ENCODE measurements at regions not wholly inside any gene's neighbourhood (a gene's known extent, or its start where the extent isn't known, plus 50 kb on each side); places are given as distances from the start of the nearest gene placed in this dataset.
"Not testable (repeated sequence)": the region's sequence is repeated elsewhere in the genome, so short reads cannot be mapped to it uniquely, and the experiment has no call there.

GRCh38 chr17:21470422-21470821 lies 94.3 kb downstream of the KCNJ12 start:
- H3K4me3 ChIP-seq; H3K27me3 ChIP-seq; H3K36me3 ChIP-seq; H3K9me3 ChIP-seq; DNase-seq (ENCODE audit: extremely low spot score in 2 of 2); H3K27ac ChIP-seq; H3K4me1 ChIP-seq; intact Hi-C loops (cut with DNase I): not testable (repeated sequence)

GRCh38 chr17:21470861-21471260 lies 94.7 kb downstream of the KCNJ12 start:
- no peaks in the 10 kb centered on the region for H3K9me3 ChIP-seq
- TF ChIP-seq POLR2A (IDR thresholded peaks at IDR 0.05) (no peak), CTCF (IDR thresholded peaks at IDR 0.05) (no peak), POLR2AphosphoS5 (IDR thresholded peaks at IDR 0.05; ENCODE audit: insufficient read depth in 1 of 2, low read depth in 1 of 2) (no peak)
- no peaks in the 10 kb centered on the region for H3K4me1 ChIP-seq
- no peak overlapping the region for H3K27ac ChIP-seq
- H3K4me3 ChIP-seq, result no peak overlapping the region
- no peaks in the 10 kb centered on the region for H3K36me3 ChIP-seq
- H3K27me3 ChIP-seq, result no peaks in the 10 kb centered on the region
- intact Hi-C loops (cut with DNase I), result no loop called here
- DNase-seq (ENCODE audit: extremely low spot score in 2 of 2), result peak in 1 of 2 donors; percentile 18

GRCh38 chr17:21474815-21475214 lies 98.7 kb downstream of the KCNJ12 start:
- Histone ChIP-seq H3K27me3 (no peaks in the 10 kb centered on the region), H3K4me1 (no peaks in the 10 kb centered on the region), H3K9me3 (no peaks in the 10 kb centered on the region), H3K27ac (no peak overlapping the region), H3K4me3 (no peak overlapping the region), H3K36me3 (no peaks in the 10 kb centered on the region)
- DNase-seq (ENCODE audit: extremely low spot score in 2 of 2), result peak in 1 of 2 donors; percentile 52
- intact Hi-C loops (cut with DNase I), result no loop called here
- no peak for TF ChIP-seq CTCF (IDR thresholded peaks at IDR 0.05)
- TF ChIP-seq POLR2AphosphoS5 (IDR thresholded peaks at IDR 0.05; ENCODE audit: insufficient read depth in 1 of 2, low read depth in 1 of 2), result no peak
- TF ChIP-seq POLR2A (IDR thresholded peaks at IDR 0.05), result no peak

GRCh38 chr17:21475571-21475970 lies 99.4 kb downstream of the KCNJ12 start:
- no peak for TF ChIP-seq POLR2A (IDR thresholded peaks at IDR 0.05)
- no peak for TF ChIP-seq POLR2AphosphoS5 (IDR thresholded peaks at IDR 0.05; ENCODE audit: insufficient read depth in 1 of 2, low read depth in 1 of 2)
- TF ChIP-seq CTCF (IDR thresholded peaks at IDR 0.05), result no peak
- no peak overlapping the region for H3K4me3 ChIP-seq
- no peaks in the 10 kb centered on the region for H3K27me3 ChIP-seq
- intact Hi-C loops (cut with DNase I), result no loop called here
- H3K27ac ChIP-seq, result no peak overlapping the region
- H3K9me3 ChIP-seq, result no peaks in the 10 kb centered on the region
- no peak for DNase-seq (ENCODE audit: extremely low spot score in 2 of 2)
- no peaks in the 10 kb centered on the region for H3K4me1 ChIP-seq
- no peaks in the 10 kb centered on the region for H3K36me3 ChIP-seq

GRCh38 chr17:21476867-21477266 lies 100.7 kb downstream of the KCNJ12 start:
- DNase-seq (ENCODE audit: extremely low spot score in 2 of 2), result peak in 1 of 2 donors; percentile 25
- no peak overlapping the region for H3K27ac ChIP-seq
- no peaks in the 10 kb centered on the region for H3K27me3 ChIP-seq
- H3K4me1 ChIP-seq, result no peaks in the 10 kb centered on the region
- H3K36me3 ChIP-seq, result no peaks in the 10 kb centered on the region
- TF ChIP-seq POLR2A (IDR thresholded peaks at IDR 0.05) (no peak), POLR2AphosphoS5 (IDR thresholded peaks at IDR 0.05; ENCODE audit: insufficient read depth in 1 of 2, low read depth in 1 of 2) (no peak), CTCF (IDR thresholded peaks at IDR 0.05) (no peak)
- H3K9me3 ChIP-seq, result no peaks in the 10 kb centered on the region
- no peak overlapping the region for H3K4me3 ChIP-seq
- intact Hi-C loops (cut with DNase I), result no loop called here

Measured in vagina (tissue), 2 donors.